ENCODE measurements at regions not wholly inside any gene's neighbourhood (a gene's known extent, or its start where the extent isn't known, plus 50 kb on each side); places are given as distances from the start of the nearest gene placed in this dataset.

DNA sequence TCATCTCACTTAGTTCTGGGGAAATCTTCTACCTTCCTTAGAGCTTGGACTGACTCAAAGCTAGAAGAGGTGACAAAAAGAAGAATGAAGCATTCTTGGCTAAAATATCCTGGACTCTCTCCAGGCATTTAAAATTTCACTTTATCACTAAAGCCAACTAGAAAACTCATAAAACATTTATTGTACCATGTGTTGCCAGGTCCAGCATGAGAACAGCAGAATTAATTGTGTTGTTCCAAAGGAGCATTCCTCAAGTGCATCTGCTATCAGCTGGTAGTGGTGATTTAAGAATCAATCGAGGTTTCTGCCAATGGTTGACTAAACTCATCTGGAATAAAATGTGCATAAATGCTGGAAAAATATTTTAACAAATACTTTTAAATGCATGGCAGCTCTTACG is 147.3 kb upstream of the SSTR4 start:
- DNase-seq (ENCODE audit: low spot score in 2 of 2) (no peak), ATAC-seq (no peak)
- H3K9me3 Mint-ChIP-seq: peaks cover 8 to 9% of the 10 kb centered on the region in 2 donors
- H3K36me3 Mint-ChIP-seq: peaks cover 0 to 7% of the 10 kb centered on the region in 2 donors
- no peak overlapping the region for H3K27ac Mint-ChIP-seq

- Mint-ChIP-seq H3K9me3 (peaks cover 5 to 8% of the 10 kb centered on the region in 2 donors), H3K27ac (no peak overlapping the region), H3K36me3 (peaks cover 0 to 7% of the 10 kb centered on the region in 2 donors)
- no peak for DNase-seq (ENCODE audit: low spot score in 2 of 2)
- ATAC-seq: no peak
These were observed 144.4 kb upstream of the SSTR4 start for GRCh38 chr20:22890594-22891300.

DNA sequence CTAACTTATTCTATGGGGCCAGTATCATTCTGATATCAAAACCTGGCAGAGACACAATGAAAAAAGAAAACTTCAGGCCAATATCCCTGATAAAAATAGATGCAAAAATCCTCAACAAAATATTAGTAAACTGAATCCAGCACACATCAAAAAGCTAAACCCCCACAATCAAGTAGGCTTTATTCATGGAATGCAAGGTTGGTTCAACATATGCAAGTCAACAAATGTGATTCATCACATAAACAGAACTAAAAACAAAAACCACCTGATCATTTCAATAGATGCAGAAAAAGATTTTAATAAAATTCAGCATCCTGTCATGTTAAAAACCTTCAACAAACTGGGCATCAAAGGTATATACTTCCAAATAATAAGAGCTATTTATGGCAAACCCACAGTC is 133.9 kb upstream of the SSTR4 start:
- no peak for DNase-seq (ENCODE audit: low spot score in 2 of 2)
- no peak overlapping the region for H3K27ac Mint-ChIP-seq
- no peak for ATAC-seq
- H3K36me3 Mint-ChIP-seq: peaks cover 0 to 8% of the 10 kb centered on the region in 2 donors
- peaks cover 0 to 23% of the 10 kb centered on the region in 2 donors for H3K9me3 Mint-ChIP-seq

DNA sequence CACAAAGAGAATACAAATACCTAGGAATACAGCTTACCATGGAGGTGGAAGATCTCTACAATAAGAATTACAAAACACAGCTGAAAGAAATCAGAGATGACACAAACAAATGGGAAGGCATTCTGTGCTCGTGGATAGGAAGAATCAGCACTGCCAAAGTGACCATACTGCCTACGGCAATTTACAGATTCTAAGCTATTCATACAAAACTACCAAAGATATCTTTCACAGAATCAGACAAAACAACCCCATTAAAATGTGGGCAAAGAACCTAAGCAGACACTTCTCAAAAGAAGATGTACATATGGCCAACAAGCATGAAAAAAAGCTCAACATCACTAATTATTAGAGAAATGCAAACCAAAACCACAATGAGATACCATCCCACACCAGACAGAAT is 133.2 kb upstream of the SSTR4 start:
- Mint-ChIP-seq H3K27ac (no peak overlapping the region), H3K36me3 (peaks cover 0 to 8% of the 10 kb centered on the region in 2 donors), H3K9me3 (peaks cover 0 to 23% of the 10 kb centered on the region in 2 donors)
- ATAC-seq (no peak), DNase-seq (ENCODE audit: low spot score in 2 of 2) (no peak)

- Mint-ChIP-seq H3K9me3 (peaks cover 0 to 27% of the 10 kb centered on the region in 2 donors), H3K36me3 (peaks cover 0 to 8% of the 10 kb centered on the region in 2 donors), H3K27ac (no peak overlapping the region)
- DNase-seq (ENCODE audit: low spot score in 2 of 2) (no peak), ATAC-seq (no peak)
These were observed 130.7 kb upstream of the SSTR4 start for GRCh38 chr20:22904386-22904785.

- H3K9me3 Mint-ChIP-seq: peaks cover 0 to 27% of the 10 kb centered on the region in 2 donors
- H3K36me3 Mint-ChIP-seq: peaks cover 0 to 7% of the 10 kb centered on the region in 2 donors
- DNase-seq (ENCODE audit: low spot score in 2 of 2): no peak
- no peak for ATAC-seq
- no peak overlapping the region for H3K27ac Mint-ChIP-seq
These were observed 130.2 kb upstream of the SSTR4 start for GRCh38 chr20:22904905-22905304.

GRCh38 chr20:22905658-22906057 is 129.5 kb upstream of the SSTR4 start:
- no peak for ATAC-seq
- DNase-seq (ENCODE audit: low spot score in 2 of 2): no peak
- H3K9me3 Mint-ChIP-seq: peaks cover 0 to 20% of the 10 kb centered on the region in 2 donors
- H3K27ac Mint-ChIP-seq: no peak overlapping the region
- no peaks in the 10 kb centered on the region for H3K36me3 Mint-ChIP-seq

DNA sequence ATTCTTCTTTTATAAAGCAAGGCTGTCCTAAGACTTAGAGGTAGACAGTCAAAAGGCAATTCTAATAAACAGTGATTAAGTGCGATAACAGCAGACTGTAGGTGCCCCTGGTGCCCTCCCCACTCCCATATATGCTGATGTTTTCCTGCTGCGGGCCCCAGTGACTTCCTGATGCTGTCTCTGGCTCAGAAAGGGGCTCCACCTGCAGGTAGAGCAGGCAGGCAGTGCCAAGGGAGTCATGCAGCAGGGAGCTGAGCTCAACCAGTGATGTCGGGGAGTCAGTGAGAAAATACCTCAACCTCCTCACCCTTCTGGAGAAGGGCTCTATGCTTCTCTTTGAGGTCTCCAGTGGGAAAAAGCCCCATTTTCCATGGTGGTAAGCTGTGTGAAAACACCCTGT is 126.7 kb upstream of the SSTR4 start:
- ATAC-seq (no peak), DNase-seq (ENCODE audit: low spot score in 2 of 2) (no peak)
- peaks cover 0 to 4% of the 10 kb centered on the region in 2 donors for H3K9me3 Mint-ChIP-seq
- H3K27ac Mint-ChIP-seq: no peak overlapping the region
- H3K36me3 Mint-ChIP-seq: no peaks in the 10 kb centered on the region

- H3K27ac Mint-ChIP-seq: no peak overlapping the region
- peaks cover 0 to 3% of the 10 kb centered on the region in 2 donors for H3K36me3 Mint-ChIP-seq
- DNase-seq (ENCODE audit: low spot score in 2 of 2) (no peak), ATAC-seq (no peak)
- peaks cover 0 to 7% of the 10 kb centered on the region in 2 donors for H3K9me3 Mint-ChIP-seq
These were observed 126.2 kb upstream of the SSTR4 start for GRCh38 chr20:22908944-22909343.

DNA sequence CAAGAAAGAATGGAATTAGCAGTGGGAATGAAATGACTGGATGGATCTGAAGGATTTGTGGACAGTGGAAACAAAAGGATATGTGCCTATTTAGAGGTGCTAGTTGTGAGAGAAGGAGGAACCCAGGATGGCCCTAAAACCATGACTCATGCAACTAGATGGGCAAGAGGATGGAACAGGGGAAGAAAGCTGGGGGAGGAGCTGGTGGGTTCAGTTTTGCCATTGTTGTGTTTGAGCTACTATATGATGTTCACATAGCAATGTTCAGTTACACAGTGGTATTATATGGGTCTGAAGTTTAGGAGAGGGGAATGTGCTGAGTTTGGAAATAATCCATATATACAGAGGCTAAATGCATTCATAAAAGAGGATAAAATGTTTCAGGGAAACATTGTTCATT is 125.7 kb upstream of the SSTR4 start:
- ATAC-seq (no peak), DNase-seq (ENCODE audit: low spot score in 2 of 2) (no peak)
- Mint-ChIP-seq H3K36me3 (peaks cover 0 to 6% of the 10 kb centered on the region in 2 donors), H3K27ac (no peak overlapping the region), H3K9me3 (peaks cover 0 to 10% of the 10 kb centered on the region in 2 donors)

GRCh38 chr20:22910287-22910852 is 124.7 kb upstream of the SSTR4 start:
- DNase-seq (ENCODE audit: low spot score in 2 of 2) (no peak), ATAC-seq (no peak)
- H3K36me3 Mint-ChIP-seq: peaks cover 0 to 6% of the 10 kb centered on the region in 2 donors

DNA sequence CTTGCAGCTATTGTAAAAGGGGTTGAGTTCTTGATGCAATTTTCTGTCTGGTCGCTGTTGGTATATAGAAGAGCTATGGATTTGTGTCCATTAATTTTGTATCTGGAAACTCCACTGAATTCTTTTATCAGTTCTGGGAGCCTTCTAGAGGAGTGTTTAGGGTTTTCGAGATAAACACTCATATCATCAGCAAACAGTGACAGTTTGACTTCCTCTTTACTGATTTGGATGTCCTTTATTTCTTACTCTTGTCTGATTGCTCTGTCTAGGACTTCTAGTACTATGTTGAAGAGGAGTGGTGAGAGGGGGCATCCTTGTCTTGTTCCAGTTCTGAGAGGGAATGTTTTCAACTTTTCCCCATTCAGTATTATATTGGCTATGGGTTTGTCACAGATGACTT is 120.8 kb upstream of the SSTR4 start:
- no peak for ATAC-seq
- Mint-ChIP-seq H3K9me3 (peaks cover 6 to 12% of the 10 kb centered on the region in 2 donors), H3K27ac (no peak overlapping the region)

More at GRCh38 chr20:22910287-22910852, 124.7 kb upstream of the SSTR4 start:
- Mint-ChIP-seq H3K27ac (no peak overlapping the region), H3K9me3 (peaks cover 0 to 10% of the 10 kb centered on the region in 2 donors)

DNA sequence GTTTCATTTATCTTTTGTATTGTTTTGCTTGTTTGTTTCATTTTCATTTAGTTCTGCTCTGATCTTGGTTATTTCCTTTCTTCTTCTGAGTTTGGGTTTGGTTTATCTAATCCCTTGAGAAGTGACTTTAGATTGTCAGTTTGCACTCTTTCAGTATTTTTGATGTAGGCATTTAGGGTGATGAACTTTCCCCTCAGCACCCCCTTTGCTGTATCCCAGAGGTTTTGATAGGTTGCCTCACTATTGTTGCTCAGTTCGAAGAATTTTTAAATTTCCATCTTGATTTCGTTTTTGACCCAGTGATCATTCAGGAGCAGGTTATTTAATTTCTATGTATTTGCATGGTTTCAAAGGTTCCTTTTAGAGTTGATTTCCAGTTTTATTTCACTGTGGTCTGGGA is 119.6 kb upstream of the SSTR4 start:
- ATAC-seq: no peak
- Mint-ChIP-seq H3K9me3 (peaks cover 6 to 16% of the 10 kb centered on the region in 2 donors), H3K27ac (no peak overlapping the region), H3K36me3 (peaks cover 0 to 6% of the 10 kb centered on the region in 2 donors)
- no peak for DNase-seq (ENCODE audit: low spot score in 2 of 2)

More for the DNA sequence above, 120.8 kb upstream of the SSTR4 start:
- DNase-seq (ENCODE audit: low spot score in 2 of 2): no peak
- peaks cover 0 to 6% of the 10 kb centered on the region in 2 donors for H3K36me3 Mint-ChIP-seq

- ATAC-seq (no peak), DNase-seq (ENCODE audit: low spot score in 2 of 2) (no peak)
- H3K9me3 Mint-ChIP-seq: peaks cover 6 to 16% of the 10 kb centered on the region in 2 donors
- H3K36me3 Mint-ChIP-seq: peaks cover 0 to 6% of the 10 kb centered on the region in 2 donors
- no peak overlapping the region for H3K27ac Mint-ChIP-seq
These were observed 118.9 kb upstream of the SSTR4 start for GRCh38 chr20:22916021-22916842.

DNA sequence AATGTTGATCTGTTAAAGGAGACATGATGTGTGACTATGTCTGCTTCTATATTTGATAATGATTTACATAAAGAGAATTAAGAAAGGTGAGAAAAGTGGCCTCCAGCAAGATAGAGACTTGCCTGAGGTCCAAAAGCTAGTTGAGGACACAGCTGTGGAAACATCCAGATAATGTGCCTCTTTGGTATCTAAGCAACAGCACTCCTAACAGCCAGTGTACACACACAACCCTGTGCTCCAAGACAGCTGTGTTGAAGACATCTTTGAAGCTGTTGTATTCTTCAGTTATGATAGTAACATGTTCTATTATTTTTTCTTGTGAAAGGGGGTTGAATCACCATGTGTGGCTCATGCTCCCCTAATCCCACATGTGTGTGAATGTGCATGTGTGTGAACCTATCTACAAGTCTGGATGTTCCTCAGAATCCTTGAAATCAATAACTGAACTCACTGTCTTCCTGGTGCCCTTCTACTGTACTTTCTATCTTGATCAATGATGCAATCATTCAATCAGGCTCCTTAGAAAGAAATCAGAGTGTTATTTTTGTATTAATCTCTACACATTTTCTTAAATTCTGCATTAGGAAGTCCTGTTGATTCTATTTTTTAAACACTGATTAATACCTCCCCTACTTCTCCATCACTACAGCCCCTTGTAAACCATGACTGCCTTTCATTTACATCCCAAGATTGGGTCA is 116.7 kb upstream of the SSTR4 start:
- DNase-seq (ENCODE audit: low spot score in 2 of 2) (no peak), ATAC-seq (no peak)
- H3K9me3 Mint-ChIP-seq: peaks cover 6 to 16% of the 10 kb centered on the region in 2 donors
- H3K36me3 Mint-ChIP-seq: peaks cover 0 to 6% of the 10 kb centered on the region in 2 donors
- H3K27ac Mint-ChIP-seq: no peak overlapping the region

DNA sequence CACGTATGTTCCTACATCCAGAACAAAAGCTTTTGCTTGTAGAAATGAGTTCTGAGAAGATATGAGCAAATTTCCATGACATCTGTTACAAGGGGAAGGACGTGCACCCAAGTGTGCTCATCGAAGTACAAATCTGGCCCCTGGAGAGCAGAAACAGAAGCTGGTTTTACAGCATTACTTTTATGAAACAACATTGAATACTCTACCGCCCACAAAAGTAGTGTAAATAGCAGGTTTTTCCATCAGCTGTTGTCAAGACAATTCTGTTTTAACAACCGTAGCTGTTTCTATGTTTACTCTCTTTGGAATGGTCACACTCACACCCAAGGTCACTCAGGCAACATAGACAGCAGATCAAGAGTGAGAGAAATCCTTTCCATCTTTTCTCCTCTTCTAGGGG is 114.2 kb upstream of the SSTR4 start:
- no peak overlapping the region for H3K27ac Mint-ChIP-seq

More for the DNA sequence above, 114.2 kb upstream of the SSTR4 start:
- Mint-ChIP-seq H3K9me3 (peaks cover 6 to 13% of the 10 kb centered on the region in 2 donors), H3K36me3 (no peaks in the 10 kb centered on the region)
- DNase-seq (ENCODE audit: low spot score in 2 of 2) (no peak), ATAC-seq (peak in 1 of 2 donors; percentile 20)
